ENCODE measurements at regions not wholly inside any gene's neighbourhood (a gene's known extent, or its start where the extent isn't known, plus 50 kb on each side); places are given as distances from the start of the nearest gene placed in this dataset.

DNA sequence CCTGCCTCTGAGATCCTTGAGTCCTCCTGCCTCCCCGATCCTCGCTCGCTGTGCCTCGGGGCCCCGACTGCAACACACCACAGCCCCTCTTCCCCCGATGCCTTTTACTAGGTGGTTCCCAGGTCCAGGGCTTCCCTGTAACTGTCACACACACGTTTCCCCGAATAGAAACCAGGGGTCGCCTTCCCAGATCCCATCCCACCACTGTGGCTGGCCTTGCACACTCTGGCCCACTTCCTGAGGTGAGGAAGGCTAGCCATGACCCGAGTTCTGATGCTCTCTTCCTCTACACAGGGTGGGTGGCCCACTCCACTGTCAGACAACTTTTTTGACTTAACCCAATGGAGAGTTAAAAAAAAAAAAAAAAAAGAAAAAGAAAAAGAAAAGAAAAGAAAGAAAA, 139.6 kb upstream of the ASB18 start:
- H3K27me3 ChIP-seq: no peaks in the 10 kb centered on the region
- no peaks in the 10 kb centered on the region for H3K4me1 ChIP-seq (ENCODE audit: insufficient read depth)

DNA sequence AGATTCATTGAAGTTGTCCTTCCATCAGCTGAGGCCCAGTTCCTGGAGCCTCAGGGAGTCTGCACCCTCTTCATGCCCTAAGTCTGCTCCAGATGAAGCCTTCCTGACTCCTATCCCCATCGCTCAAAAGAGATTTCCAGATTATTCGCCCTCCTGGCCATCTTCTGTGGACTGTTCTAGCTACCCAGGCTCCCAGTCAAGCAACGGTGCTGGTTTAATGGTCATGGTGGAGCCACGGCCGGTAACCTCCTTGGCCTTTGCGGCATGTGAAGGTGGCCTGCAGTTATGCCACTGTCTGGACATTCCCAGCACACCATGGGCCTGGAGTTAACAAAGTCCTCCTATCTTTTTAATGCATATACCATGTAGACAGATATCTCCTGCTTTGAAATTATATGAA, 140.1 kb upstream of the ASB18 start:
- TF ChIP-seq, protein P1, sequence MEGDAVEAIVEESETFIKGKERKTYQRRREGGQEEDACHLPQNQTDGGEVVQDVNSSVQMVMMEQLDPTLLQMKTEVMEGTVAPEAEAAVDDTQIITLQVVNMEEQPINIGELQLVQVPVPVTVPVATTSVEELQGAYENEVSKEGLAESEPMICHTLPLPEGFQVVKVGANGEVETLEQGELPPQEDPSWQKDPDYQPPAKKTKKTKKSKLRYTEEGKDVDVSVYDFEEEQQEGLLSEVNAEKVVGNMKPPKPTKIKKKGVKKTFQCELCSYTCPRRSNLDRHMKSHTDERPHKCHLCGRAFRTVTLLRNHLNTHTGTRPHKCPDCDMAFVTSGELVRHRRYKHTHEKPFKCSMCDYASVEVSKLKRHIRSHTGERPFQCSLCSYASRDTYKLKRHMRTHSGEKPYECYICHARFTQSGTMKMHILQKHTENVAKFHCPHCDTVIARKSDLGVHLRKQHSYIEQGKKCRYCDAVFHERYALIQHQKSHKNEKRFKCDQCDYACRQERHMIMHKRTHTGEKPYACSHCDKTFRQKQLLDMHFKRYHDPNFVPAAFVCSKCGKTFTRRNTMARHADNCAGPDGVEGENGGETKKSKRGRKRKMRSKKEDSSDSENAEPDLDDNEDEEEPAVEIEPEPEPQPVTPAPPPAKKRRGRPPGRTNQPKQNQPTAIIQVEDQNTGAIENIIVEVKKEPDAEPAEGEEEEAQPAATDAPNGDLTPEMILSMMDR (IDR thresholded peaks at IDR 0.05; ENCODE audit: poor library complexity): no peak
- TF ChIP-seq EZH2 (IDR thresholded peaks at IDR 0.05; ENCODE audit: borderline replicate concordance) (no peak), EZH2phosphoT487 (IDR thresholded peaks at IDR 0.05; ENCODE audit: low read depth, severe bottlenecking, unreplicated experiment) (no peak)
- WGBS (ENCODE audit: low lambda C conversion rate, missing lambda C conversion rate): 95% methylated on average over 6 of the region's 6 CpGs
- H3K36me3 ChIP-seq (replicated peaks; ENCODE audit: insufficient read depth, low read depth): no peaks in the 10 kb centered on the region

More for the DNA sequence above, 139.6 kb upstream of the ASB18 start:
- TF ChIP-seq EZH2phosphoT487 (IDR thresholded peaks at IDR 0.05; ENCODE audit: low read depth, severe bottlenecking, unreplicated experiment) (no peak), EZH2 (IDR thresholded peaks at IDR 0.05; ENCODE audit: borderline replicate concordance) (no peak)
- TF ChIP-seq, protein P1 (IDR thresholded peaks at IDR 0.05; ENCODE audit: poor library complexity): no peak
- H3K9me2 ChIP-seq (replicated peaks; ENCODE audit: insufficient read depth): no peaks in the 10 kb centered on the region
- no peaks in the 10 kb centered on the region for H3K36me3 ChIP-seq (replicated peaks; ENCODE audit: insufficient read depth, low read depth)
- no peak overlapping the region for H3K4me3 ChIP-seq
- H4K20me1 ChIP-seq (ENCODE audit: insufficient read depth, poor library complexity, severe bottlenecking): no peaks in the 10 kb centered on the region
- H3K79me2 ChIP-seq: no peaks in the 10 kb centered on the region
- H3K4me2 ChIP-seq: no peak overlapping the region
- no peak overlapping the region for H2AFZ ChIP-seq
- DNase-seq (ENCODE audit: low spot score): no peak
- 96% methylated on average over 9 of the region's 10 CpGs for WGBS (ENCODE audit: low lambda C conversion rate, missing lambda C conversion rate)
- H3K27ac ChIP-seq: no peak overlapping the region
- H3K9me3 ChIP-seq (ENCODE audit: low read depth): no peaks in the 10 kb centered on the region

DNA sequence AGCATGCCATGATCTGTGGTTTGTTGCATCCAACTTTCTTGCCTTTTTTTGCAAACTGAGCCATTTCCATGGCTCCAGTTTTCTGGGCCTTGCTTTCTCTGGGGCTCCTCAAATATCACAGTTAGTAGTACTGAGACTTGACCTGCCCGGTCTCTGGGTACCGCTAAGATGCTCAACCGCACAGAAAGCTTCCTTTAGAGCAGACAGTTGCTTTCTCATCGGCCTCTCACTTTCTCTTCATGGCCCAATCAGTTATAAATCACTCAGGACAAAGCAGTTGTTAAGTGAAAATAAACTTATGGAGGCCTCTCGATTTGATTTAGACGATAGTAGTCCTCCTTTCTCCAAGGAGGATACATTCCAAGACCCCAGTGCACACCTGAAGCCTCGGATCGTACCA, 141.2 kb upstream of the ASB18 start:
- Histone ChIP-seq H3K27ac (no peak overlapping the region), H3K27me3 (no peaks in the 10 kb centered on the region), H3K4me2 (no peak overlapping the region), H3K36me3 (replicated peaks; ENCODE audit: insufficient read depth, low read depth) (no peaks in the 10 kb centered on the region), H3K4me3 (no peak overlapping the region), H3K9me2 (replicated peaks; ENCODE audit: insufficient read depth) (no peaks in the 10 kb centered on the region), H3K4me1 (ENCODE audit: insufficient read depth) (no peaks in the 10 kb centered on the region), H4K20me1 (ENCODE audit: insufficient read depth, poor library complexity, severe bottlenecking) (no peaks in the 10 kb centered on the region), H3K79me2 (no peaks in the 10 kb centered on the region), H2AFZ (no peak overlapping the region), H3K9me3 (ENCODE audit: low read depth) (no peaks in the 10 kb centered on the region)
- WGBS (ENCODE audit: low lambda C conversion rate, missing lambda C conversion rate): 95% methylated on average over 8 of the region's 8 CpGs
- TF ChIP-seq EZH2 (IDR thresholded peaks at IDR 0.05; ENCODE audit: borderline replicate concordance) (no peak), EZH2phosphoT487 (IDR thresholded peaks at IDR 0.05; ENCODE audit: low read depth, severe bottlenecking, unreplicated experiment) (no peak)
- TF ChIP-seq, protein P1 (IDR thresholded peaks at IDR 0.05; ENCODE audit: poor library complexity): no peak
- DNase-seq (ENCODE audit: low spot score): no peak

More for the DNA sequence above, 140.1 kb upstream of the ASB18 start:
- no peaks in the 10 kb centered on the region for H3K4me1 ChIP-seq (ENCODE audit: insufficient read depth)
- no peak overlapping the region for H3K4me3 ChIP-seq
- no peak for DNase-seq (ENCODE audit: low spot score)
- no peak overlapping the region for H3K4me2 ChIP-seq
- H3K9me3 ChIP-seq (ENCODE audit: low read depth): no peaks in the 10 kb centered on the region
- no peaks in the 10 kb centered on the region for H3K79me2 ChIP-seq
- no peak overlapping the region for H2AFZ ChIP-seq
- no peak overlapping the region for H3K27ac ChIP-seq
- no peaks in the 10 kb centered on the region for H4K20me1 ChIP-seq (ENCODE audit: insufficient read depth, poor library complexity, severe bottlenecking)
- H3K27me3 ChIP-seq: no peaks in the 10 kb centered on the region
- H3K9me2 ChIP-seq (replicated peaks; ENCODE audit: insufficient read depth): no peaks in the 10 kb centered on the region

DNA sequence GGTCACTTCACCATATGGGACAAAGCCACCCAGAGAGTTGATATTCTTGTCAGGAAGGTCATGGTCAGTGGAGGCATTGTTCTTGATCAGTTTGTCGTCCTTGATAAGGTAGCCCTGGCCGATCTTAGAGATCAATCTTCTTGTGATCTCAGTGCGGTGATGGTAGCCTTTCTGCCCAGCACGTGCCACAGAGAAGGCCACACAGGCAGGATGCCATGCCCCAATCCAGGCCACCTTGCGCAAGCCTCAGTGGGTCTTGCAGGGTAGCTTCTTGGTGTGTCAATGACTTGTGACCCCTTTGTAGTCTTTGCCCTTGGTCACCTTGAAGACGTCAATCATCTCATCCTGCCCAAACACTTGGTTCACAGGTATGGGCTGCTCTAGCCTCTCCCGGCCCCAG, 143.9 kb upstream of the ASB18 start:
- Histone ChIP-seq H3K4me3 (no peak overlapping the region), H3K4me2 (no peak overlapping the region), H3K9me2 (replicated peaks; ENCODE audit: insufficient read depth) (no peaks in the 10 kb centered on the region), H3K4me1 (ENCODE audit: insufficient read depth) (no peaks in the 10 kb centered on the region), H3K36me3 (replicated peaks; ENCODE audit: insufficient read depth, low read depth) (no peaks in the 10 kb centered on the region), H2AFZ (no peak overlapping the region), H3K9me3 (ENCODE audit: low read depth) (no peaks in the 10 kb centered on the region), H3K27me3 (no peaks in the 10 kb centered on the region), H3K79me2 (no peaks in the 10 kb centered on the region), H3K27ac (no peak overlapping the region), H4K20me1 (ENCODE audit: insufficient read depth, poor library complexity, severe bottlenecking) (no peaks in the 10 kb centered on the region)
- no peak for DNase-seq (ENCODE audit: low spot score)
- TF ChIP-seq EZH2 (IDR thresholded peaks at IDR 0.05; ENCODE audit: borderline replicate concordance) (no peak), EZH2phosphoT487 (IDR thresholded peaks at IDR 0.05; ENCODE audit: low read depth, severe bottlenecking, unreplicated experiment) (no peak)
- TF ChIP-seq, protein P1 (IDR thresholded peaks at IDR 0.05; ENCODE audit: poor library complexity): no peak
- 96% methylated on average over 7 of the region's 7 CpGs for WGBS (ENCODE audit: low lambda C conversion rate, missing lambda C conversion rate)

Data from hepatocyte (in vitro differentiated cells).